A549 (cell line): ENCODE measurements at regions not wholly inside any gene's neighbourhood (a gene's known extent, or its start where the extent isn't known, plus 50 kb on each side); places are given as distances from the start of the nearest gene placed in this dataset.

ENCODE experiments used
- ATAC-seq, 2 experiments: fragments of 200-7000 bp in 1 of 2; fragments of >200 bp in 1 of 2; cut with Nextera tagmentation in 1 of 2; cut with Tn5 transposase in 1 of 2; 3 replicates each; pipeline versions ENCODE4 v1.8.0 to v1.9.1; 2018 to 2020; ENCODE audit warnings: mild to moderate bottlenecking in 1 of 2, moderate library complexity in 1 of 2
- CTCF ChIA-PET: fragments of 300-600 bp; sonication (Branson Sonifier 250); formaldehyde crosslinking; extraction: SDS; loops from one replicate; lab custom pipeline; 2021; ENCODE audit warnings: antibody characterized with exemption, inconsistent platforms; lab: Yijun Ruan, JAX
- POLR2A ChIA-PET: fragments of 350-600 bp; formaldehyde crosslinking; extraction: SDS; loops from one replicate; lab custom pipeline; 2021; ENCODE audit warnings: antibody characterized with exemption, inconsistent platforms; lab: Yijun Ruan, JAX
- DNase-seq, 2 experiments: peaks; one replicate each; pipeline versions ENCODE4 v3.0.0 to v3.0.0-alpha.2; 2011 to 2016; ENCODE audit warnings: low read depth in 1 of 2, low spot score in 1 of 2
- FAIRE-seq: peaks from 2 replicates; lab custom pipeline; 2011; peaks lifted over from hg19 to GRCh38; lab: Jason Lieb, UNC
- H3K27ac ChIP-seq, 2 experiments: fragments of >200 bp; sonication (Bioruptor Twin); formaldehyde crosslinking; 3 replicates each; pipeline ENCODE4 v1.5.1; 2016 to 2017
- H3K4me1 ChIP-seq: fragments of >200 bp; sonication (Bioruptor Twin); formaldehyde crosslinking; 3 replicates; pipeline ENCODE4 v1.6.1; 2016
- H3K4me2 ChIP-seq: fragments of >200 bp; sonication (Bioruptor Twin); formaldehyde crosslinking; 3 replicates; pipeline ENCODE4 v1.6.1; 2016
- H3K4me3 ChIP-seq: fragments of >200 bp; sonication (Bioruptor Twin); formaldehyde crosslinking; 3 replicates; pipeline ENCODE4 v1.5.1; 2016
- H3K9me3 ChIP-seq: fragments of >200 bp; sonication (Bioruptor Twin); formaldehyde crosslinking; 3 replicates; pipeline ENCODE4 v1.6.1; 2016
- CBX8 ChIP-seq: fragments of 200-600 bp; sonication (generic); IDR thresholded peaks from 2 replicates; pipeline ENCODE4 v1.6.1; 2016
- CHD4 ChIP-seq: fragments of 200-600 bp; sonication (generic); IDR thresholded peaks from 2 replicates; pipeline ENCODE4 v1.6.1; 2016; ENCODE audit warnings: antibody characterized with exemption, mild to moderate bottlenecking, borderline replicate concordance
- EP300 ChIP-seq, 2 experiments: fragments of >200 bp; sonication (Bioruptor Twin); formaldehyde crosslinking; IDR thresholded peaks; 2 replicates in 1 of 2; 3 replicates in 1 of 2; pipeline ENCODE4 v1.6.1; 2016 to 2017
- FOSB ChIP-seq: fragments of 250-450 bp; sonication (Bioruptor Pico); IDR thresholded peaks from 2 replicates; pipeline ENCODE4 v1.5.0; 2020; ENCODE audit warnings: mild to moderate bottlenecking, moderate library complexity
- FOSL2 ChIP-seq, 2 experiments: fragments of 450-650 bp in 1 of 2; fragments of >200 bp in 1 of 2; sonication (Bioruptor Twin) in 1 of 2; formaldehyde crosslinking; IDR thresholded peaks; 2 replicates each; pipeline versions ENCODE4 v1.5.0 to v1.6.1; 2016 to 2020; ENCODE audit warnings: mild to moderate bottlenecking in 1 of 2, moderate library complexity in 1 of 2
- FOXS1 ChIP-seq: fragments of 250-450 bp; sonication (Bioruptor Pico); IDR thresholded peaks from 2 replicates; pipeline ENCODE4 v1.5.0; 2020; ENCODE audit warnings: mild to moderate bottlenecking, moderate library complexity
- GATA3 ChIP-seq: IDR thresholded peaks from 2 replicates; pipeline ENCODE4 v1.6.1; 2012; ENCODE audit warnings: borderline replicate concordance
- HOXB13 ChIP-seq: fragments of 250-450 bp; sonication (Bioruptor Pico); IDR thresholded peaks from 2 replicates; pipeline ENCODE4 v1.5.0; 2020; ENCODE audit warnings: low read depth, mild to moderate bottlenecking, moderate library complexity
- HOXB5 ChIP-seq: fragments of 250-450 bp; sonication (Bioruptor Pico); IDR thresholded peaks from 2 replicates; pipeline ENCODE4 v1.5.0; 2020; ENCODE audit warnings: mild to moderate bottlenecking, moderate library complexity
- JUNB ChIP-seq: fragments of >200 bp; sonication (Bioruptor Twin); formaldehyde crosslinking; IDR thresholded peaks from 2 replicates; pipeline ENCODE4 v1.6.1; 2016
- MAZ ChIP-seq: fragments of 150-350 bp; IDR thresholded peaks from 2 replicates; pipeline ENCODE4 v1.6.1; 2014; ENCODE audit warnings: antibody characterized with exemption, low read depth, low read length, borderline replicate concordance
- NFE2L2 ChIP-seq: fragments of 150-350 bp; conservative IDR thresholded peaks from 2 replicates; pipeline ENCODE4 v1.6.1; 2014; ENCODE audit warnings: low read length
- PHF8 ChIP-seq: fragments of 200-600 bp; sonication (generic); IDR thresholded peaks from 2 replicates; pipeline ENCODE4 v1.6.1; 2016; ENCODE audit warnings: low read depth, mild to moderate bottlenecking, antibody characterized with exemption, moderate library complexity, borderline replicate concordance
- RCOR1 ChIP-seq: fragments of 150-350 bp; IDR thresholded peaks from 2 replicates; pipeline ENCODE4 v1.6.1; 2014; ENCODE audit warnings: antibody characterized with exemption, low read length, low read depth
- RNF2 ChIP-seq: fragments of 200-600 bp; sonication (generic); IDR thresholded peaks from 2 replicates; pipeline ENCODE4 v1.6.1; 2016; ENCODE audit warnings: low read depth, mild to moderate bottlenecking, antibody characterized with exemption, moderate library complexity, borderline replicate concordance
- SREBF2 ChIP-seq: fragments of 450-650 bp; IDR thresholded peaks from 2 replicates; pipeline ENCODE4 v1.6.1; 2014; ENCODE audit warnings: mild to moderate bottlenecking, moderate library complexity
- ZC3H11A ChIP-seq: fragments of 450-650 bp; IDR thresholded peaks from 2 replicates; pipeline ENCODE4 v1.6.1; 2014; ENCODE audit warnings: antibody characterized with exemption, mild to moderate bottlenecking
- ZSCAN20 ChIP-seq: fragments of 250-450 bp; sonication (Bioruptor Pico); IDR thresholded peaks from 2 replicates; pipeline ENCODE4 v1.8.0; 2022; ENCODE audit warnings: mild to moderate bottlenecking, moderate library complexity
- WGBS: methylation state at CpG from one replicate; pipeline ENCODE4 v1.1.6; 2017; ENCODE audit errors: missing lambda C conversion rate; 5-methylcytosine and 5-hydroxymethylcytosine counted together
- TF ChIP-seq, protein P1 (sequence below): fragments of >200 bp; sonication (Bioruptor Twin); formaldehyde crosslinking; IDR thresholded peaks from 3 replicates; pipeline ENCODE4 v1.5.1; 2016
- TF ChIP-seq, protein P2 (sequence below): IDR thresholded peaks from 2 replicates; pipeline ENCODE4 v1.6.1; 2012; ENCODE audit warnings: low read depth, borderline replicate concordance
- TF ChIP-seq, protein P3 (sequence below): IDR thresholded peaks from 2 replicates; pipeline ENCODE4 v1.6.1; 2012

DNA sequence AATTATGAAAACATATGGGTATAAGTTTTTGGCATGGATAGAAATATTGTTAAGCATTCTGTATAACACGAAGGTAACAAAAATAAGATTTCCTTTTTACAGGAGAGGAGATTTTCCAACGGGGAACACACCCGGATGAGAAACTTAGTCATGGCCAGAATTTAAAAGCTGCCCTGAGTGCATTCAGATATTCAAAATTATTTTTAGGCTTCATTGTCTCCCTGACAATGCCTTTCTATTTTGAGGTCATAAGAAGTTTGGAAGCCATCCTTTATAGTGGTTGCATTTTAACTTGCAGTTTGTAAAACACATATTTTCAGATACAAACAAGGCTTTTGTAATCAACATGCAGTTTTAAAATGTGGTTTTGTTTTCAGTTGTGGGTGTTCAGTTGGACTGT lies 357.5 kb upstream of the FAM47C start:
- no peak overlapping the region for H3K4me2 ChIP-seq
- no peak for FAIRE-seq
- 36% methylated on average over 3 of the region's 3 CpGs for WGBS
- TF ChIP-seq, protein P1, sequence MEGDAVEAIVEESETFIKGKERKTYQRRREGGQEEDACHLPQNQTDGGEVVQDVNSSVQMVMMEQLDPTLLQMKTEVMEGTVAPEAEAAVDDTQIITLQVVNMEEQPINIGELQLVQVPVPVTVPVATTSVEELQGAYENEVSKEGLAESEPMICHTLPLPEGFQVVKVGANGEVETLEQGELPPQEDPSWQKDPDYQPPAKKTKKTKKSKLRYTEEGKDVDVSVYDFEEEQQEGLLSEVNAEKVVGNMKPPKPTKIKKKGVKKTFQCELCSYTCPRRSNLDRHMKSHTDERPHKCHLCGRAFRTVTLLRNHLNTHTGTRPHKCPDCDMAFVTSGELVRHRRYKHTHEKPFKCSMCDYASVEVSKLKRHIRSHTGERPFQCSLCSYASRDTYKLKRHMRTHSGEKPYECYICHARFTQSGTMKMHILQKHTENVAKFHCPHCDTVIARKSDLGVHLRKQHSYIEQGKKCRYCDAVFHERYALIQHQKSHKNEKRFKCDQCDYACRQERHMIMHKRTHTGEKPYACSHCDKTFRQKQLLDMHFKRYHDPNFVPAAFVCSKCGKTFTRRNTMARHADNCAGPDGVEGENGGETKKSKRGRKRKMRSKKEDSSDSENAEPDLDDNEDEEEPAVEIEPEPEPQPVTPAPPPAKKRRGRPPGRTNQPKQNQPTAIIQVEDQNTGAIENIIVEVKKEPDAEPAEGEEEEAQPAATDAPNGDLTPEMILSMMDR: no peak
- TF ChIP-seq CBX8 (no peak), EP300 (IDR thresholded peaks at IDR 0.05) (no peak)
- no peak overlapping the region for H3K4me3 ChIP-seq
- no peaks in the 10 kb centered on the region for H3K4me1 ChIP-seq
- POLR2A ChIA-PET: no interaction called here
- ATAC-seq: no peak
- H3K27ac ChIP-seq: no peak overlapping the region
- DNase-seq: no peak
- H3K9me3 ChIP-seq: no peaks in the 10 kb centered on the region
- CTCF ChIA-PET: no interaction called here

DNA sequence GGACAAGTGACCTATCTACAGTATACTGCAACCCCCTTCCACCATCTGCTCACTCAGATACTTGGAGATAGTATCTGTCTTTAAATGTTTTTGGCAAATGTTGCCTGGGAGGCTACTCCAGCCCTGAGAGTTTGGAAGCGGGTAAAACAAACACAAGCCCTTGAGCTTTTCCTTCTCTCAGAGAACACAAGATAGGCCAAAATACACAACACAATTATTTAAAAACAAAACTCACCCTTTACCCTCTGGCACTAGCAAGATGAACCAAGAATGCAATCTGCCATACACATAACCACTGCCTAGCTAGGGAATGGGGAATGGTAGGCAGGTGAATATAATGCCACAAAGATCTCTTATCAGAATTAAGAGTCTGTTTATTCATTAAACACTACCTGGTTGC lies 324.7 kb upstream of the FAM47C start:
- DNase-seq: no peak
- Histone ChIP-seq H3K4me3 (no peak overlapping the region), H3K9me3 (no peaks in the 10 kb centered on the region), H3K4me2 (no peak overlapping the region), H3K4me1 (no peaks in the 10 kb centered on the region), H3K27ac (no peak overlapping the region)
- FAIRE-seq: peak; percentile 32
- no peak for ATAC-seq
- TF ChIP-seq CHD4 (no peak), SREBF2 (no peak), RNF2 (no peak), FOXS1 (CRISPR knock-in tag) (no peak)
- CTCF ChIA-PET: no interaction called here
- WGBS: 0% methylated on average over 1 of the region's 1 CpG
- POLR2A ChIA-PET: no interaction called here

DNA sequence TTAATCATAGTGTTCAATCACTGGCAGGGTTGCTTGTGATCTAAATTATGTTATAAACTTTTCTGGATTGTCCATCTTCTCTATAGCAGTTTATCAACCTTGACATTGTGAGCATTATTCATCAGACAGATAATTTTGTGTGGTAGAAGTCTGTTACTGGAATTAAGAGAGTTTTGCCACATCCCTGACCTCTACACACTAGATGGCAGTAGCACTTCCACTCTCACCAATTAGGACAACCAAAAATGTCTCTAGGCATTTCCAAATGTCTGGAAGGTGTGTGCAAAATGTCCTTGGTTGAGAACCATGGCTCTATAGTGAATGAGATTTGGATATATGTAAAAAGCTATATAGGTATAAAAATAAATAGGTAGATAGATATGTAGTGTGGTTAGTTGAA lies 324.1 kb upstream of the FAM47C start:
- Histone ChIP-seq H3K4me3 (no peak overlapping the region), H3K27ac (no peak overlapping the region), H3K9me3 (no peaks in the 10 kb centered on the region), H3K4me2 (no peak overlapping the region), H3K4me1 (no peaks in the 10 kb centered on the region)
- TF ChIP-seq FOSB (CRISPR knock-in tag): no peak
- no peak for TF ChIP-seq PHF8
- no peak for TF ChIP-seq HOXB5 (CRISPR knock-in tag)
- TF ChIP-seq HOXB13 (CRISPR knock-in tag): no peak
- TF ChIP-seq, protein P2, sequence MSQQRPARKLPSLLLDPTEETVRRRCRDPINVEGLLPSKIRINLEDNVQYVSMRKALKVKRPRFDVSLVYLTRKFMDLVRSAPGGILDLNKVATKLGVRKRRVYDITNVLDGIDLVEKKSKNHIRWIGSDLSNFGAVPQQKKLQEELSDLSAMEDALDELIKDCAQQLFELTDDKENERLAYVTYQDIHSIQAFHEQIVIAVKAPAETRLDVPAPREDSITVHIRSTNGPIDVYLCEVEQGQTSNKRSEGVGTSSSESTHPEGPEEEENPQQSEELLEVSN: no peak
- TF ChIP-seq, protein P3, sequence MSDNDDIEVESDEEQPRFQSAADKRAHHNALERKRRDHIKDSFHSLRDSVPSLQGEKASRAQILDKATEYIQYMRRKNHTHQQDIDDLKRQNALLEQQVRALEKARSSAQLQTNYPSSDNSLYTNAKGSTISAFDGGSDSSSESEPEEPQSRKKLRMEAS: no peak
- no peak for TF ChIP-seq CBX8
- TF ChIP-seq NFE2L2: no peak
- TF ChIP-seq FOSL2 (IDR thresholded peaks at IDR 0.05): no peak
- no peak for TF ChIP-seq FOSL2 (CRISPR knock-in tag; IDR thresholded peaks at IDR 0.05)
- no peak for TF ChIP-seq JUNB
- TF ChIP-seq ZSCAN20 (CRISPR knock-in tag): no peak
- no peak for TF ChIP-seq MAZ
- no peak for TF ChIP-seq GATA3
- no peak for TF ChIP-seq RNF2
- no peak for TF ChIP-seq SREBF2
- TF ChIP-seq RCOR1: no peak
- TF ChIP-seq, protein P1: no peak
- TF ChIP-seq CHD4: no peak
- no peak for TF ChIP-seq ZC3H11A
- ATAC-seq (no peak), DNase-seq (no peak), FAIRE-seq (no peak)
- ChIA-PET CTCF (no interaction called here), POLR2A (no interaction called here)
